Peyer's patch (tissue), 4 donors: ENCODE measurements at regions not wholly inside any gene's neighbourhood (a gene's known extent, or its start where the extent isn't known, plus 50 kb on each side); places are given as distances from the start of the nearest gene placed in this dataset.

Source experiments
- CTCF ChIP-seq, 6 experiments: fragments of 450-650 bp in 4 of 6; fragments of 200-600 bp in 2 of 6; sonication (generic) in 1 of 6; IDR thresholded peaks; one replicate each; pipeline ENCODE4 v1.5.1; 2017 to 2019; ENCODE audit warnings: antibody characterized with exemption in 6 of 6, mild to moderate bottlenecking in 3 of 6, moderate library complexity in 1 of 6
- POLR2A ChIP-seq, 2 donors: fragments of 450-650 bp; IDR thresholded peaks; one replicate each; pipeline ENCODE4 v1.5.1; 2017; ENCODE audit warnings: antibody characterized with exemption in 2 of 2, mild to moderate bottlenecking in 2 of 2, moderate library complexity in 2 of 2

- TF ChIP-seq CTCF (IDR thresholded peaks at IDR 0.05): no peak
- TF ChIP-seq POLR2A (IDR thresholded peaks at IDR 0.05): no peak
Measured at GRCh38 chr5:104951829-104952228, 1389.2 kb upstream of the NUDT12 start.
